CD14-positive monocyte (primary cell): ENCODE measurements at regions not wholly inside any gene's neighbourhood (a gene's known extent, or its start where the extent isn't known, plus 50 kb on each side); places are given as distances from the start of the nearest gene placed in this dataset.

Experiments
- DNase-seq, 3 donors: peaks; one replicate each; pipeline ENCODE4 v3.0.0-alpha.2; 2011 to 2022
- H2AFZ ChIP-seq: 2 replicates; pipeline ENCODE4 v1.6.0; 2012; ENCODE audit warnings: mild to moderate bottlenecking, low read depth, low read length, inconsistent platforms; ENCODE audit not compliant: insufficient read depth, poor library complexity, severe bottlenecking
- H3K27ac ChIP-seq, 2 donors: 1 replicate in 1 of 2; 2 replicates in 1 of 2; pipeline ENCODE4 v1.5.1; 2012 to 2013; ENCODE audit warnings: low read length in 2 of 2, control low read depth in 1 of 2, inconsistent platforms in 1 of 2, low read depth in 1 of 2, mild to moderate bottlenecking in 1 of 2
- H3K27me3 ChIP-seq, 2 donors: one replicate each; pipeline versions ENCODE4 v1.6.0 to v1.6.1; 2011 to 2013; ENCODE audit warnings: low read length in 2 of 2; ENCODE audit not compliant: control insufficient read depth in 2 of 2, insufficient read depth in 2 of 2
- H3K36me3 ChIP-seq, 2 donors: replicated peaks in 1 of 2; 1 replicate in 1 of 2; 2 replicates in 1 of 2; pipeline versions ENCODE4 v1.5.1 to v1.6.1; 2012 to 2013; ENCODE audit warnings: low read length in 2 of 2, control low read depth in 1 of 2, inconsistent platforms in 1 of 2, mild to moderate bottlenecking in 1 of 2; ENCODE audit not compliant: insufficient read depth in 2 of 2, control insufficient read depth in 1 of 2
- H3K4me1 ChIP-seq, 2 donors: 1 replicate in 1 of 2; 2 replicates in 1 of 2; pipeline versions ENCODE4 v1.5.1 to v1.6.1; 2012 to 2013; ENCODE audit warnings: low read length in 2 of 2, control low read depth in 1 of 2, inconsistent platforms in 1 of 2, mild to moderate bottlenecking in 1 of 2, moderate library complexity in 1 of 2; ENCODE audit not compliant: insufficient read depth in 2 of 2, control insufficient read depth in 1 of 2
- H3K4me2 ChIP-seq: replicated peaks from 2 replicates; pipeline ENCODE3; 2012; ENCODE audit warnings: low read length, moderate library complexity, mild to moderate bottlenecking; ENCODE audit not compliant: poor library complexity, severe bottlenecking; ENCODE audit errors: extremely low read depth
- H3K4me3 ChIP-seq, 3 experiments: fragments of 200-600 bp in 1 of 3; sonication (generic) in 1 of 3; replicated peaks in 1 of 3; 1 replicate in 2 of 3; 2 replicates in 1 of 3; pipeline ENCODE4 v1.5.1; 2011 to 2013; ENCODE audit warnings: low read length in 3 of 3, mild to moderate bottlenecking in 3 of 3, control low read depth in 2 of 3, low read depth in 2 of 3, inconsistent platforms in 1 of 3, moderate library complexity in 1 of 3
- H3K79me2 ChIP-seq: 2 replicates; pipeline ENCODE4 v1.6.0; 2012; ENCODE audit warnings: mild to moderate bottlenecking, control low read depth, inconsistent platforms, low read length, moderate library complexity; ENCODE audit not compliant: insufficient read depth
- H3K9ac ChIP-seq: 2 replicates; pipeline ENCODE4 v1.6.0; 2017; ENCODE audit warnings: low read length, mild to moderate bottlenecking; ENCODE audit not compliant: insufficient read depth, poor library complexity, severe bottlenecking
- H3K9me3 ChIP-seq, 2 donors: replicated peaks in 1 of 2; 1 replicate in 1 of 2; 2 replicates in 1 of 2; pipeline versions ENCODE4 v1.5.1 to v1.6.1; 2012 to 2013; ENCODE audit warnings: low read length in 2 of 2, control low read depth in 1 of 2; ENCODE audit not compliant: control insufficient read depth in 1 of 2, insufficient read depth in 1 of 2
- H4K20me1 ChIP-seq: 2 replicates; pipeline ENCODE4 v1.6.0; 2012; ENCODE audit warnings: mild to moderate bottlenecking, low read length, control low read depth, moderate library complexity; ENCODE audit not compliant: insufficient read depth
- H3K27ac Mint-ChIP-seq, 7 donors: one replicate each; pipeline ENCODE4 v1.8.0; 2020; ENCODE audit warnings: mild to moderate bottlenecking in 7 of 7, mixed read lengths in 7 of 7, moderate library complexity in 6 of 7, inconsistent platforms in 2 of 7
- H3K27me3 Mint-ChIP-seq, 3 donors: one replicate each; pipeline ENCODE4 v1.8.0; 2021 to 2022; ENCODE audit warnings: low read depth in 3 of 3, mild to moderate bottlenecking in 3 of 3, mixed read lengths in 3 of 3, moderate library complexity in 3 of 3, inconsistent platforms in 1 of 3
- H3K36me3 Mint-ChIP-seq, 2 donors: one replicate each; pipeline ENCODE4 v1.8.0; 2020; ENCODE audit warnings: mixed read lengths in 2 of 2, inconsistent platforms in 1 of 2, mild to moderate bottlenecking in 1 of 2
- H3K4me1 Mint-ChIP-seq: one replicate; pipeline ENCODE4 v1.8.0; 2020; ENCODE audit warnings: mild to moderate bottlenecking, mixed read lengths
- H3K4me3 Mint-ChIP-seq, 2 donors: one replicate each; pipeline ENCODE4 v1.8.0; 2020; ENCODE audit warnings: mild to moderate bottlenecking in 2 of 2, mixed read lengths in 2 of 2, moderate library complexity in 1 of 2
- H3K9me3 Mint-ChIP-seq, 7 donors: one replicate each; pipeline ENCODE4 v1.8.0; 2020 to 2022; ENCODE audit warnings: mixed read lengths in 7 of 7, mild to moderate bottlenecking in 6 of 7, moderate library complexity in 6 of 7, inconsistent platforms in 2 of 7
- CTCF ChIP-seq: fragments of 200-600 bp; IDR thresholded peaks from one replicate; pipeline ENCODE4 v1.8.0; 2022; ENCODE audit warnings: antibody characterized with exemption, mild to moderate bottlenecking
- WGBS: methylation state at CpG from one replicate; pipeline ENCODE4 v1.1.5; 2013; ENCODE audit warnings: missing lambda C conversion rate; ENCODE audit not compliant: insufficient coverage; 5-methylcytosine and 5-hydroxymethylcytosine counted together
- intact Hi-C, 2 donors: fragments of 100-400 bp; cut with micrococcal nuclease; formaldehyde crosslinking; loops; one replicate each; pipeline versions ENCODE4 v1.15.0 to v1.15.1; 2023

DNA sequence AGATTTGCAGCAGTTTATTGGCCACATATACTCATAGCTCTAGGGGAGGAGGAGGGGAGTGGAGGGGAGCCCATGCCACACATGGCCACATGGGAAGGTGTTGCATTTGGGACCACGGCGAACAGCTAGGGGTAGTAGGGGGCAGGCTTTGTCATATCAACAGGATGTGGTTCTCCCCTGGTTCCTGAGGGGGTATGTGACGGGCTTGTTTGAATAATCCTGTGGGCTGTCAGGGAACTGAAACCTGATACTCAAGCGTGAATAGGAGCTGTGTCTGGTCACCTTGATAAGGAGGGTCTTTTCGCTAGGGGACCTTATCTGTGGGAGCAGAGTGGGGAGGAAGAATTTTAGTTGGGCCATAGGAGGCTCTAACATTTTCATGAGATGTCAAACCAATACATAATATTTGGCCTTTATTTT, 264.7 kb downstream of the CTH start:
- H3K4me3 ChIP-seq = no peak overlapping the region
- H4K20me1 ChIP-seq = no peaks in the 10 kb centered on the region
- peaks cover 3% of the 10 kb centered on the region for H3K4me1 Mint-ChIP-seq
- H3K27me3 ChIP-seq = no peaks in the 10 kb centered on the region
- no peaks in the 10 kb centered on the region for H3K9me3 ChIP-seq
- H3K36me3 ChIP-seq = no peaks in the 10 kb centered on the region
- H3K27me3 Mint-ChIP-seq = peaks cover 2 to 5% (median 3%) of the 10 kb centered on the region in 3 donors
- H3K4me3 Mint-ChIP-seq = no peak overlapping the region
- no peaks in the 10 kb centered on the region for H3K4me1 ChIP-seq
- intact Hi-C loops = no loop called here
- H3K36me3 Mint-ChIP-seq = no peaks in the 10 kb centered on the region
- no peak overlapping the region for H2AFZ ChIP-seq
- 4% methylated on average over 4 of the region's 5 CpGs for WGBS
- no peak for TF ChIP-seq CTCF
- H3K79me2 ChIP-seq = no peaks in the 10 kb centered on the region
- H3K4me2 ChIP-seq = no peak overlapping the region
- H3K9ac ChIP-seq = no peak overlapping the region
- DNase-seq = no peak
- no peak overlapping the region for H3K27ac ChIP-seq
- peaks cover 0 to 2% (median 0%) of the 10 kb centered on the region in 7 donors for H3K9me3 Mint-ChIP-seq
- no peak overlapping the region for H3K27ac Mint-ChIP-seq

DNA sequence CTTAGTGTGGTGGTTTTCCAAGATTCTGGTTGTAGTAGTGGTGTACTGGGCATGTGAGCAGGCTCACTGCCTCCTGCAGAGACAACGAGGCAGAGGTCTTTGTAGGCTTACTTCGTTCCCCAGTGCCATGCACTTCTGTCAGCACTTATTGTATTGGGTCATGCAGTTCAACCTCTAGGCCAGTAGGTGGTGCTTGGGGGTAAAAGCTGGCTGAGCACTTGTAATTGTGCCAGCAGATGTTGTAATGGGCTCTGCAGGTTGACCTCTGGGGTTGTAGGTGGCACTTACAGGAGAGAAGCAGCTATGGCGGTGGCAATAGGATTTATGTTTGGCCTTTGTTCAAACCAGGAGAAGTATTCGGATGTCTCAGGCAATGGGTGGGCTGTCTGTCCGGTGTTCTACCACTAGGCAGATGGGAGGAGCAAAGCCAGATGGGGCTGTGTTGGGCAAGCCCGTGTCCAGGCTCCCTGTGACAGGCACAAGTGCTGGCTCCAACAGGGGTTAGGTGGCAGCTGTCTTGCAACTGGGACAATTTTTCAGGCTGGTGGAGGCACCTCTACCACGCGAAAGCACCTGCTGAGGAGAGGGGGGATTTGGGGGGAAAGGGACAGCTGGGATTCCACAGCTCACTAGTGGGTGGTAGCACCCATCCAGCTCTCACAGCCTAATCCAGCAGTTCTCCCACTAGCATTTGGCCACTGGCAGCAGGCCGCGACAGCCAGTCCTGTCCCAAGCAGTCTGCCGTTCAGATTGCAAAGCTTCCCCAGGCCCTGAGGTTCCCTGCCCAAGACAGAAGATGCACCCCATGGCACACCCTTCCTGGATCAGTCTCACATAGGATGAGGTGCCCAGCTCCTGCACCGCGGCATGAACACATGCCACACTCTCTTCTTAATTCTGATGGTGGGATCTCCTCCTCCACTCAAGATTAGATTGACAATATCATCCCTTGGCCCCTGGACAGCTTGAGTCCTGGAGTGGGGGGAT, 274.5 kb downstream of the CTH start:
- WGBS = 75% methylated on average over 11 of the region's 13 CpGs
- H3K4me2 ChIP-seq = no peak overlapping the region
- peak; percentile 80 for TF ChIP-seq CTCF

More for the DNA sequence above, 274.5 kb downstream of the CTH start:
- Histone ChIP-seq H3K27me3 (no peaks in the 10 kb centered on the region), H3K9me3 (no peaks in the 10 kb centered on the region), H3K4me1 (no peaks in the 10 kb centered on the region), H3K4me3 (no peak overlapping the region), H4K20me1 (no peaks in the 10 kb centered on the region), H3K79me2 (no peaks in the 10 kb centered on the region), H3K36me3 (no peaks in the 10 kb centered on the region), H3K27ac (no peak overlapping the region), H2AFZ (no peak overlapping the region), H3K9ac (no peak overlapping the region)
- no peaks in the 10 kb centered on the region for H3K36me3 Mint-ChIP-seq
- no peak overlapping the region for H3K4me3 Mint-ChIP-seq
- H3K4me1 Mint-ChIP-seq = no peaks in the 10 kb centered on the region
- DNase-seq = peak; percentile 39 to 62 (median 59)
- H3K27me3 Mint-ChIP-seq = peaks cover 2 to 7% (median 3%) of the 10 kb centered on the region in 3 donors
- H3K27ac Mint-ChIP-seq = peak overlapping the region in 1 of 7 donors; percentile 18
- no peaks in the 10 kb centered on the region for H3K9me3 Mint-ChIP-seq
- intact Hi-C loops = loop anchor here in 1 of 2 donors (5.0 kb wide), 1 partner anchor 362 kb away; the partner anchor contains the start of gene PTGER3
